NCI-H2227 treated with DMSO at 0.1 percent for 48 hours (cell line): ENCODE measurements at regions not wholly inside any gene's neighbourhood (a gene's known extent, or its start where the extent isn't known, plus 50 kb on each side); places are given as distances from the start of the nearest gene placed in this dataset.
"Not testable (repeated sequence)": the region's sequence is repeated elsewhere in the genome, so short reads cannot be mapped to it uniquely, and the experiment has no call there.

Source experiments
- DNase-seq: peaks from one replicate; lab custom pipeline; 2025; lab: John Stamatoyannopoulos, UW

DNA sequence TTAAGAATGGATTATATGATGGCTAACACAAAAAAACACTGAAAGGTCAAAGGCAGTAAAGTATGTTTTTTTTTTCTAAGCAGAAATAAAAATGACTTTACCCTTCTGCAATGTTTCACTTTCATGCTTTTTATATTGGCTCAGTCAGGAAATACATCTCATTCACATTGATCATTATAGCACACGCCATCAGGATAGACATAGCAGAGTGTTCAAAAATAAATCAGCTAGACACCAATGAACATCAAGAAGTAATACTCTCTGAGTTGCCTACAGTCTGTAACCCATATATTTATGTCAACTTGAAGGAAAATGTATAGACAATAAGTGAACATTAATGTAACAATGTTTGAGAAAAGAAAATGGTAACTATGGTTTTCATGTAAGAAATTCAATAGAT is 535.2 kb upstream of the EPHA7 start:
- DNase-seq, result no peak

DNA sequence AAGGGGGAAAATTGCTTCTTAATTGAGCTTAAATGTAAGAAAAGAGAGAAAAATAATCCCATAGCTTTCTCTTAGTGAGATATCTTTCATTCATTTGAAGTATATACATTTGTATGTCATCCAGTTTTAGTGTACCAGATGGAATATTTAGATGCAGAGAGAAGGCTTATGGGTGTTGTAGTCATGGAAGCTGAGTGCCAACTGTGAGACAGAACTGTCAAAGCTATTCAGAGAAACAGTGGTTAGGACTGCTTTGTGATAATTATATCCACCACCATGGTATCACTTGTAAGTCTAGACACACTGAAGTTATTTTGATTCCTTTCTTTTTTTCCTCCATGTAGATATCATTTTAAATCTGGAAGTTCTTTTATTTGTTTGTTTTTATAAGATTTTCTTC is 524.3 kb upstream of the EPHA7 start:
- no peak for DNase-seq

DNA sequence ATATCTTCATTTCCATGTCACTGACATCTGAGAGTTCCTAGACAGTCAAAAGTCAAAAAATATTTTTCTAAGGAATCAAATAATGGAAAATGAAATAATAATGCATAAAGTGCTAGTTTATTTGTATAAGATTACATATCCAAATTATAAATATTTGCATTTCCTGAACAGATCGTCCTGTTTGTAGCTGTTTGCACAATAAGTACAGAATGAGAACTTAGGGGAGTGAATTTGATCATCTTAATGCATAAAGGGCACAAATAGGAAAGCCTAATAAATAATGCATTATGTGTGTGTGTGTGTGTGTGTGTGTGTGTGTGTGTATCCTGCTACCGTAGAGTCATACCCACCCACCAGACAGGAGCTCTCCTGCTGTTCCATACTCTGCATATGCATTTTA is 521.0 kb upstream of the EPHA7 start:
- DNase-seq, result no peak

DNA sequence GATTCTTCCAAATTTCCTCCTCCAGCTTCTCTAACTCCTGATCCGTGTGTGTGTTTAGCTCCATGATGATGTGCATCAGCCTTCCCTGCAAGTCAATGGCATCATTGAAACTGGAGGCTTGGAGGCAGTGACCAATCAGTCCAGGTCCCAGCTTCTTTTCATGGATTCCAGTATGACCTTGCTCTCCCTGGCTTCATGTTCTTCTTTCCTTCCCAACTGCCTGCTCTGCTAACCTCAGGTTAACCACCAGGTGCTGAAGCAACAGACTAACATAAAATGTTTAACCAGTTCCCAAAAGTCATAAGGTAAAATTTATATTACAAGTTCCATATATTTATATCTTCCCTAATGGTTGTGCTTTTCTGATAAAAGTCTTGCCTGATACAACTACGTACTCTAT is 512.8 kb upstream of the EPHA7 start:
- DNase-seq, result no peak

DNA sequence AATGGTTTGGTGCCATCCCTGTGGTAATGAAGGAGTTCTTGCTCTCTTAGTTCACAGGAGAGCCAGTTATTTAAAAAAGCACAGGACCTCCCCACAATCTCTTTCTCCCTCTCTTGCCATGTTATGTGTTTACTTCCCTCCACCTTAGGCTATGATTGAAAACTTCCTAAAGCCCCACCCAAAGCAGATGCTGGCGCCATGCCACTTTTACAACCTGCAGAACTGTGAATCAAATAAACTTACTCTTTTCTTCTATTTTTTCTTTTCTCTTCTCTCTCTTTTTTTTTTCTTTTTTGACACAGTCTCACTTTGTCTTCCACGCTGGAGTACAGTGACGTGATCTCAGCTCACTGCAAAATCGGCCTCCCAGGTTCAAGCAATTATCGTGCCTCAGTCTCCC is 508.4 kb upstream of the EPHA7 start:
- DNase-seq, result no peak

DNA sequence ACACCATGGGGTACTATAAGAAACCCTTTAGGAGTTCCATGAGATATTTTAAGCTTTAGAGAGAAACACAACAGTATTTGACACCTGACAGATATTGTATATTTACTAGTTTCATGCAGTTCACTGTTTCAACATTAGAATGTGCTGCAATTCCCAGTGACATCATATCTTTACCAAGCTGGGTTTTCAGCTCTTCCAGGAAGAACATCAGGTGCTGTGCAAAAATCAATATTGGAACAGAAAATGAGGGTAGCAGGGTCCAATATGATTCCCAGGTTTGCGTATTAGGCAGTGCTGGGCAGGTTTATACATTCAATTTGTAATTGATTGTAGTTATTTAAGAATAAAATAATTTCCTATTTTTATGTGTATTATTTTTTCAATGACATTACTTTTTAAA is 500.0 kb upstream of the EPHA7 start:
- no peak for DNase-seq

DNA sequence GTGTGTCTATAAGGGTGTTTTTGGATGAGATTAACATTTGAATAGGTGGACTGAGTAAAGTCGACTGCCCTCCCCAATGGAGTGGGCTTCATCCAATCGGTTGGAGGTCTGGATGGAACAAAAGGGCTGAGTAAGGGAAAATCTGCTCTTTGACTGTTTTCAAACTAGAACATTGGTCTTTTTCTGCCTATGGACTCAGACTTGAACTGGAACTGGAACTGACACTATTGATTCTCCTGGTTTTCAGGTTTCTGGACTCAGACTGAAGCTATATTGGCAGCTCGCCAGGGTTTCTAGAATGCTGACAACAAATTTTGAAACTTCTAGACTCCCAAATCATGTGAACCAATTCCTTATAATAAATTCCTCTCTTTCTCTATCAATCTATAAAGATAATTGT is 498.9 kb upstream of the EPHA7 start:
- DNase-seq, result no peak

DNA sequence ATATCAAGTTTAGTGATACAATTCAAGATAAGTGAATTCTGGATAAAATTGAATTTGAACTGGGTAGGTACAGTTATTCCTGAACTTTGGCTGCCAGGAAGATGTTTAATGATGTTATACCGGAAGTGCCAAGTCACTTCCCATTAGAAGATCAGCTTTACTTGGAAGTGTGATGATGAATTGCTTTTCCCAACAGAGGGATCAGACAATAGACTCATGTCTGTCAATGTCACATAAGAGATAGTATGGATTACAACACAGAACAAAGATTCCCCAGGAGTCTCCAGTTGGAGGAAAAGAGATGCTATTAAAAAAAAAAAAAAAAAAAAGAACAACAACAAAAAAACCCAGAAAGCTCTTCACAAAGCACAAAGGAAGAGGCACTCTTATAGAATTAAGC is 497.9 kb upstream of the EPHA7 start:
- DNase-seq, result no peak

DNA sequence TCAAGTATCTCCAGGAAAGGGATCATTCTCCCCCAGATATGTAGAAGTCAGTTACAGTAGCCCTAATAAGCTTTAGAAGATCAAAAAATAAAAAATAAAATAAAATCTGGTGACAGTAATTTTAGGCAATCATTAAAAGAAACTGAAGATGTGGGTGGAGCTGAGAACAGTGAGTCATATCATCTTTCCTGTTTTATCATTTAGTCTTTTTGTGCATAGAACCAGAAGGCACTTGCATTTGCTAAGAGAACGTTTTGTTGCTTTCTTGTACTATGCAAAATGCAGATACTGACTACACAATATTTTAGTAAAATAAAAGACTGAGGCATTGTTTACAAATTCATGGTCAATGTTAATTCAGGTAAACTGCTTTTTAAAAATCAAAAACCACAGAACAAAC is 497.4 kb upstream of the EPHA7 start:
- DNase-seq, result no peak

DNA sequence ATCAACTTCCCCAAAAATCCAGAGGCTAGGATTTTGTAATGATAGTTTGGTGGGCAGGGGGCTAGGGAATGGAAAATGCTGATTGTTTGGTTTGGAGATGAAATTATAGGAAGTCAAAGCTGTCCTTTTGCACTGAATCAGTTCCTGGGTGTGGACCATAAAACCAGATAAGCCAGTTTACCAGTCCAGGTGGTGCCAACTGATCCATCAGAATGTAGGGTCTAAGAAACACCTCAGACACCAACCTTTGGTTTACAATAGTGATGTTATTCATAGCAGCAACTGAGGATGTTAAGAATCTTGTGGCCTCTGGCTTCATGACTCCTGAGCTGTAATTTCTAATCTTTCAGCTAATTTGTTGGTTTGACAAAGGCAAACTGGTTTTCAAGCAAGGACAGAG is 496.6 kb upstream of the EPHA7 start:
- no peak for DNase-seq

DNA sequence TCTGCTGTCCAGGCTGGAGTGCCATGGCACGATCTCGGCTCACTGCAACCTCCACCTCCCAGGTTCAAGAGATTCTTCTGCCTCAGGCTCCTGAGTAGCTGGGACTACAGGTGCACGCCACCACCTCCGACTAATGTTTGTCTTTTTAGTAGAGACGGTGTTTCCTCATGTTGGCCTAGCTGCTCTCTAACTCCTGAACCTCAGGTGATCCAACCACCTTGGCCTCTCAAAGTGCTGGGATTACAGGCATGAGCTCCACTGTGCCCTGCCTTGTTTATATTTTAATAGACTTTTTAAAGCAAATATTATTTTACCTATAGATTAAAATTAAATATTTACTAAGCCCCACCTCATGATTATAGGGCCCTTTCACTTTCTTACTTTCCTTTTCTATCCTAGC is 483.2 kb upstream of the EPHA7 start:
- no peak for DNase-seq

DNA sequence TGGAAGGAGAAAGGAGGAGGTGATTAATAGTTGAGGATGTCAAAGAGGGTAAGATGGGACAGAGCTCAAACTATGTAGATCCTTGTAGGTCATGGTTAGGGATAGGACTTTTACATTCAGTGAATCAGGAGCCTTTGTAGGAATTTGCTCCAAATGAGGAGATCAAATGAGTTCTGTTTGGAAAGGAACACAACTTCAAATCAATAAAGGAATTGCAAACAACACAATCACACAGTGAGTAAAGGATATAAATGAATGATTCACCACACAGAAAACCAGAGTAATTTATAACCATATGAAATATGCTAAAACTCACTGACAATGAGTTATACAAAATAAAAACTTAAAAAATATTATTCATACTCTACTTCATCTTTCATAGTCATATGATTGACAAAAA is 480.8 kb upstream of the EPHA7 start:
- no peak for DNase-seq

DNA sequence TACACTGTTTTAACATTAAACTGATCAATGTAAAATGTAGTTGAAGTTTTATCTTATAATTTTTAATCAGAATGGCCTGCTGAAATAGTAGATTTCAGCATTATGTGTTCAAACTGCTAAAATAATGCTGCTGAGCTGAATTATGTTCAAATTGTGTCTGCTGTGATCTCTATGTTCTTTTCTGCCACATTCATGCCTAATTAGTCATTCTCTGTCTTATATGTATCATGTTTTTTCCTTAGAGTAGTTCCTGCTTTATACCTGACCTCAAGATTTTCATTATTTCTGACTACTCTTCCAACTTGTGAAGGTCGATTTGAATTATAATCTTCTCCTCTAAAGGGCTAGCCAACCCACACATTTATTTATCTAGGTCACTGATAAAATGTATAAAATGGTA is 476.7 kb upstream of the EPHA7 start:
- no peak for DNase-seq

DNA sequence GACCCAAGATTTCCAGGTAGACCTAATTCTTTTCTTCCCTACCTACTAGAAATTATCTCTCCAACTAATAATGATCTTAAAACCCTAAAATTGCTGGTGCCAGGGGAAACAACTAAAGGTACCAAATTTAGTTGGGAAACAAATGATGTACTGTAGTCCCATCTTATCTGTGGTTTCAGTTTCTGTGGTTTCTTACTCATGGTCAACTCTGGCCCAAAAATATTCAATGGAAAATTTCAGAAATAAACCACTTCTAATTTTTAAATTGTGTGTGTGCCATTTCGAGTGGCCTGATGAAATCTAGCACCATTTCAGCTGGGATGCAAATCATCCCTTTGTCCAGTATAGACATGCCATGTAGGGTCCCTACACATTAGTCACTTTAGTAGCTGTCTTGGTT is 475.2 kb upstream of the EPHA7 start:
- no peak for DNase-seq

DNA sequence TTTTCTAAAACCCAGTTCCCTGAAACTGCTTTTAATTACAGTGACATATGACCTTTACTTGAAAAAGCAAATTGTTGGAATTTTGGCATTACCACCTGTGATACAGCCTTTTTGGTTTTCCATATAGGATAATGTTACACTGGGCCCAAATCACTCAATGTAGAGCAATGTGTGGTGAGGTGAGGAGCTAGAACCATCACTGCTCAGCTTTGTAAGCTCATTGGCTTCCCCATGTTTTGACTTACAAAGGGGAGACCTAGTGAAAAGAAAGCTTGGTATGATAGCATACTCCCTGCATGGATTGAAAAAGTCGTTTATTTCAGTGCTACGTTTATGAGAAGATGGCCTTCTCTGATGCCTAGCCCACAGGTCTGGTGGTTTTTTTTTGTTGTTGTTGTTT is 470.4 kb upstream of the EPHA7 start:
- no peak for DNase-seq

DNA sequence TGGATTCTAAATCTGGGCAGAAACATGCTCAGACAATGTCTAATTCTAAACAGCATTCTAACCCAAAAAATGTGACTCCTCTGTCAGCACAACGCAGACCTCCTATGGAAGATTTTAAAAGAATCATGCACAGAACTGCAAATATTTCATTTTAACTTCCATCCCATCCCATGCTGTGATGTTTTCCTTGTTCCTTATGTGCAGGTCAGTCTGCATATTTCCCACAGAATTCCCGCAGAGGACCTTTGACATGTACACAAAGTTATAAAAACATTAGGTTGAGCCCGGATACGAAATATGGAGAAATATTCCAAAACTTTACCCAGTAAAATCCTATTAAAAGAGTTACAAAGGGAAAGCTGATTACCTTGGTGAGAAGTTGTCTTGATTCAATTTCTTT is 467.1 kb upstream of the EPHA7 start:
- no peak for DNase-seq

DNA sequence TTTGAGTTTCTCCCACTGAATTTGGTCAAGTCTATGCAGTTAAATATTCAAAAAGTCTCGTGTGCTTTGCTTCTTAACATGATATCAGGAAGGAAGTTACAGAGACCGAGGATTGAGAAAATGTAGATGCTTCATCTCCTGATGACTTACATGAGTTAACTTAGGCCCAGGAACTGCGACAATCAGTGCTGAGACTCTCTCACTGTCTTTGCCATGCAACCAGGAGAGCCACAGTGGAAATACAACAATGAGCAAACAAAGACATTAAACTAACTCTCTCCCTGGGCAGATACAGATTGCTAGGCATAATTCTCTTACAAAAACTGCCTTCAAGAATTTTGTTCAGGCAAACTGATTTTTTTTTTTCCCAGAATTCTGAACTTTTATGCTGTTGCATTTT is 440.6 kb upstream of the EPHA7 start:
- no peak for DNase-seq

DNA sequence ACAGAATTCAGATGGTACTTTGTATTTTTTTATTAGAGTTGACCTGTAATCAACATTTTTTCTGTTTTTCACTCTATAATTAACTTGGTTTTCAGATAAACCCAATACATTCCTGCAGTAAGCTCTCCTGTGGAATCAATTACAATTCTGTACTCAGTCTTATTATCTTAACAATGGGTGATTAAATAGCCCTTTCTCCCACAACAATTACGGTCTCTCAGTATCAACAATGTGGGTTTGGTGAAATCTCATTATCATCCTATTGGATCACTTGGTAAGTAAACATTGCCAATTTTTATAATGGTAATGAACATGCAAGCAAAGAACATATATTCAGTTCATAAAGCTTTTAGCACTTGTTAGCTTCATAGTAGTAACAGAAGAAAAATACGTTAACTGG is 438.9 kb upstream of the EPHA7 start:
- DNase-seq, result no peak

DNA sequence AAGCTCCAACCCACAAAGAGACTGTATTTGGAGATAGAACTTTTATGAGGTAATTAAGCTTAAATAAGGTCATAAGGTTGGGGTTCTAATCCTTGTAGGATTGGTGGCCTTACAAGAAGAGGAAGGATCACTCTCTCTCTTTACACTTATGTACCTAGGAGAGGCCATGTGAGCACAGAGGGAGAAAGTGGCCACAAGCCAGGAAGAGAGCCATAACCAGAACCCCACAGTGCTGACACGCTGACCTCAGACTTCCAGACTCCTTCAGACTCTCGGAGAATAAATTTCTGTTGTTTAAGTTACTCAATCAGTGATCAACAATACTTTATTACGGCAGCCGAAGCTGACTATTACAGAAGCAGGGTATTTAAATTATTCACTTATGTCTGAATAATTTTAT is 430.5 kb upstream of the EPHA7 start:
- DNase-seq, result no peak

DNA sequence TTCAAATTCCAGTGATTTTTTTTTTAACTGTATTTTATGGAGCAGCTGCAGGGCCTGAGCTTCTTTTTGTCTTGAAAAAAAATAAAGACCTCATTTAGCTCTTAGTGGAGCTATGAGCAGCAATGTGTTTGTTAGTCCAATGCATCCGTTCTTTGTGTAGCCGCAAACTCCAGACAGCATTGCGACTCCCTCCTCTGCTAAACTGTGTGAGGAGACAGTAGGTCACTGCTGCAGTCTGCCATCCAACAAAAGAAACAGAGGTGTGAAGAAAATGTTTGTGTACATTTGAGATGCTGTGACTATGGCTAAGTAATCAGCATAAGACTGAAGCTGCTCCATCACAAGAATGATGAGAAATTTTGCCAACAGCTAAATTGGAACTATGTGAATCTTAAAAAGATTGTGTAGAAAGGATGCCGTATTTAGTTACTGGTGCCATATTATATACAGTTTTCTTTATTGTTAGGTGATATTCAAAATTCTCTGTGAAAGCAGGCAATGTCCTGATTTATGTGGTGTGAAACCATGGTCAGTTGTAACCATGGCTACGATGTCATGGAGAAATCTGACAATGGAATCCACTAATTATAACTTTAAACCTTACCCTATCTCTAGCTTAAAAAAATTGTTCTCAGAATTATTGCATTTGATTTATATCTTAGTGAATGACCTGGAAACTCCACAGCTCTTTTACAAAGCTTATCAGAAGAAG is 428.8 kb upstream of the EPHA7 start:
- no peak for DNase-seq

DNA sequence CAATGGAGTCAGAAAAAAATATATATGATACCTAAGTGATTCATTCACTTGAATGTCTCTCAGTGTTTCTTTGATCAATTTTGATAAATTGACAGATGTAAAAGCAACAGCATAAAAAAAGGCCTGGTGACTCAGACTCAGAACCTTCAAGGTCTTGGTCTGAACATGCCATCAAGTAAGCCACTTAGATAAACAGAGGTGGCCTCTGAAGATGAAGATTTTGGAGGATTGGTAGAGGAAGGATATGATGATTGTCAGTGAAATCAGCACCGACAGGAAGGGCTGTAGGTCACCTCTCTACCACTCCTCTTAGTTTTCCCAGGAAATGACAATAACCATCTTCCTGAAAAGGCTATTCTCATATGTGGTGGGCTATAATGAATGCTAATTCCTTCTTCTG is 422.8 kb upstream of the EPHA7 start:
- no peak for DNase-seq

DNA sequence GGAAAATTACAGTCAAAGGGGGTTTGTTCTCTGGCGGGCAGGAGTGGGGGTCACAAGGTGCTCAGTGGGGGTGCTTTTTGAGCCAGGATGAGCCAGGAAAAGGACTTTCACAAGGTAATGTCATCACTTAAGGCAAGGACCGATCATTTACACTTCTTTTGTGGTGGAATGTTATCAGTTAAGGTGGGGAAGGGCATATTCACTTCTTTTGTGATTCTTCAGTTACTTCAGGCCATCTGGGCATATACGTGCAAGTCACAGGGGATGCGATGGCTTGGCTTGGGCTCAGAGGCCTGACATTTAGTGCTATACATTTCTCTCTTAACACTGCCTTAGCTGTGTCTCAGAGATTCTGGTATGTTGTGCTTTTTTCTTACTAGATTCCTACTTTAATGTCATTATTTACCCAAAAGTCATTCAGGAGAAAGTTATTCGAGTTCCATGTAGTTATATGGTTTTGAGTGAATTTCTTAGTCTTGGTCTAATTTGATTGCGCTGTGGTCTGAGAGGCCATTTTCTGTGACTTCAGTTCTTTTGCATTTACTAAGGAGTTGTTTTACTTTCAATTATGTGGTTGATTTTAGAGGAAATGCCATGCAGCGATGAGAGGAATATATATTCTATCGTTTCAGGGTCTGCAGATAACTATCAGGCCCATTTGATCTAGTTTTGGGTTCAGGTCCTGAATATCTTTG is 416.2 kb upstream of the EPHA7 start:
- not testable (repeated sequence) for DNase-seq

DNA sequence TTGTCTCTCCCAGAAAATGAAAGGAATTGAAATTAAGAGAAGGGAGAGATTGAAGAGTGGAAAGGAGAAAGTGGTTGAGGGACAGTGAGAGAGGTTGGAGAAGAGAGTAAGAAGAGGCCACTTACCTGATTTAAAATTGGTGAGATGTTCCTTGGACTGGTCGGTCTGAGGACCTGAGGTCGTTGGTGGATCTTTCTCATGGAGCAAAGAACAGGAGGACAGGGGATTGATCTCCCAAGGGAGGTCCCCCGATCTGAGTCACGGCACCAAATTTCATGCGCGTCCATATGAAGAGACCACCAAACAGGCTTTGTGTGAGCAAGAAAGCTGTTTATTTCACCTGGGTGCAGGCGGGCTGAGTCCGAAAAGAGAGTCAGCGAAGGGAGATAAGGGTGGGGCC is 415.7 kb upstream of the EPHA7 start:
- not testable (repeated sequence) for DNase-seq

DNA sequence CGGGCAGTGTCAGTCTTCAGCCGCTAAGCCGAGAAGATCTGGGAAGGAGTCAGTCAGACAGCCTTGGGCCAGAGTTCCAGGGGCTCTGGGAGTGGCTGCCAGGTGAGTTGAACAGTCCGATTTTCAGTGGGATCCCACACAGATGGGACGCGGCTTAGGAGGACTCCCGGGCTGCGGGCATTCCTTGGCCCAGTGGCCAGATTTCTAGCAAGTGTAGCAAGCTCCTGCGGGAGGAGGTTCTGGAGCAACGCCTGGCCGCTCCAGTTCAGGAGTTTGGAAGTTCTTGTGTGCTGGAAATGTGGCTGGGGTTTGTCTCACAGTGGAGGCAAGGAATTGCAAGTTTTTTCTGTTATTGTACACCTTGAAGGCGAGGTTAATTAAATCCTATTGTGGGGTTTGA is 414.0 kb upstream of the EPHA7 start:
- DNase-seq, result not testable (repeated sequence)
